PC-9 (cell line): ENCODE measurements at regions not wholly inside any gene's neighbourhood (a gene's known extent, or its start where the extent isn't known, plus 50 kb on each side); places are given as distances from the start of the nearest gene placed in this dataset.

Experiments
- BruUV-seq: library from RNA; stranded (reverse); fragments of 400-500 nt; replicated peaks from 2 replicates; lab custom pipeline; 2021; lab: Mats Ljungman, UMichigan
- CTCF ChIA-PET: fragments of 300-600 bp; sonication (Branson Sonifier 250); formaldehyde crosslinking; loops from one replicate; lab custom pipeline; 2022; ENCODE audit warnings: antibody characterized with exemption; lab: Charles Lee
- POLR2A ChIA-PET: fragments of 300-600 bp; sonication (Branson Sonifier 250); formaldehyde crosslinking; loops from one replicate; lab custom pipeline; 2022; ENCODE audit warnings: antibody characterized with exemption; ENCODE audit not compliant: unreplicated experiment; lab: Charles Lee
- DNase-seq, 2 experiments: peaks; one replicate each; pipeline versions ENCODE4 v3.0.0 to v3.0.0-alpha.2; 2015 to 2022; ENCODE audit warnings: mixed read lengths in 1 of 2
- H2AFZ ChIP-seq: fragments of 200-600 bp; sonication (generic); 2 replicates; pipeline ENCODE4 v1.8.1; 2017; ENCODE audit warnings: antibody characterized with exemption
- H3F3A ChIP-seq: fragments of 200-600 bp; sonication (generic); 2 replicates; pipeline ENCODE4 v1.8.1; 2017; ENCODE audit warnings: antibody characterized with exemption, mild to moderate bottlenecking, low read depth; ENCODE audit not compliant: insufficient read depth
- H3K27ac ChIP-seq: fragments of 200-600 bp; sonication (generic); 2 replicates; pipeline ENCODE4 v1.6.1; 2016; ENCODE audit warnings: mixed run types
- H3K27me3 ChIP-seq: fragments of 200-600 bp; sonication (generic); 2 replicates; pipeline ENCODE4 v1.6.1; 2016; ENCODE audit warnings: low read depth, mixed run types; ENCODE audit not compliant: insufficient read depth
- H3K36me3 ChIP-seq: fragments of 200-600 bp; sonication (generic); 2 replicates; pipeline ENCODE4 v1.6.1; 2016; ENCODE audit warnings: low read depth, mixed run types
- H3K4me1 ChIP-seq: fragments of 200-600 bp; sonication (generic); replicated peaks from 2 replicates; pipeline ENCODE4 v1.6.1; 2016; ENCODE audit warnings: mixed run types; ENCODE audit not compliant: insufficient read depth
- H3K4me2 ChIP-seq: fragments of 200-600 bp; sonication (generic); 2 replicates; pipeline ENCODE4 v1.6.1; 2017; ENCODE audit warnings: mixed run types
- H3K4me3 ChIP-seq: fragments of 200-600 bp; sonication (generic); 2 replicates; pipeline ENCODE4 v1.6.1; 2016; ENCODE audit warnings: mixed run types
- H3K79me2 ChIP-seq: fragments of 200-600 bp; sonication (generic); 2 replicates; pipeline ENCODE4 v1.6.1; 2017; ENCODE audit warnings: low read depth, mixed run types
- H3K9me2 ChIP-seq: fragments of 200-600 bp; sonication (generic); 2 replicates; pipeline ENCODE4 v1.8.1; 2017; ENCODE audit warnings: mild to moderate bottlenecking; ENCODE audit not compliant: insufficient read depth
- H3K9me3 ChIP-seq: fragments of 200-600 bp; sonication (generic); 2 replicates; pipeline ENCODE4 v1.8.1; 2016; ENCODE audit warnings: low read depth; ENCODE audit not compliant: insufficient read depth
- H4K20me1 ChIP-seq: fragments of 200-600 bp; sonication (generic); 2 replicates; pipeline ENCODE4 v1.8.1; 2017; ENCODE audit not compliant: insufficient read depth
- CTCF ChIP-seq: fragments of 200-600 bp; sonication (generic); conservative IDR thresholded peaks from 2 replicates; pipeline ENCODE4 v1.6.1; 2017; ENCODE audit warnings: mixed run types, antibody characterized with exemption, mild to moderate bottlenecking, moderate library complexity
- EZH2 ChIP-seq: fragments of 200-600 bp; sonication (generic); IDR thresholded peaks from 2 replicates; pipeline ENCODE4 v1.8.0; 2017; ENCODE audit warnings: antibody characterized with exemption, low read depth
- intact Hi-C: fragments of 100-400 bp; cut with micrococcal nuclease; formaldehyde crosslinking; loops from one replicate; pipeline ENCODE4 v1.10.0; 2022; ENCODE audit not compliant: unreplicated experiment

DNA sequence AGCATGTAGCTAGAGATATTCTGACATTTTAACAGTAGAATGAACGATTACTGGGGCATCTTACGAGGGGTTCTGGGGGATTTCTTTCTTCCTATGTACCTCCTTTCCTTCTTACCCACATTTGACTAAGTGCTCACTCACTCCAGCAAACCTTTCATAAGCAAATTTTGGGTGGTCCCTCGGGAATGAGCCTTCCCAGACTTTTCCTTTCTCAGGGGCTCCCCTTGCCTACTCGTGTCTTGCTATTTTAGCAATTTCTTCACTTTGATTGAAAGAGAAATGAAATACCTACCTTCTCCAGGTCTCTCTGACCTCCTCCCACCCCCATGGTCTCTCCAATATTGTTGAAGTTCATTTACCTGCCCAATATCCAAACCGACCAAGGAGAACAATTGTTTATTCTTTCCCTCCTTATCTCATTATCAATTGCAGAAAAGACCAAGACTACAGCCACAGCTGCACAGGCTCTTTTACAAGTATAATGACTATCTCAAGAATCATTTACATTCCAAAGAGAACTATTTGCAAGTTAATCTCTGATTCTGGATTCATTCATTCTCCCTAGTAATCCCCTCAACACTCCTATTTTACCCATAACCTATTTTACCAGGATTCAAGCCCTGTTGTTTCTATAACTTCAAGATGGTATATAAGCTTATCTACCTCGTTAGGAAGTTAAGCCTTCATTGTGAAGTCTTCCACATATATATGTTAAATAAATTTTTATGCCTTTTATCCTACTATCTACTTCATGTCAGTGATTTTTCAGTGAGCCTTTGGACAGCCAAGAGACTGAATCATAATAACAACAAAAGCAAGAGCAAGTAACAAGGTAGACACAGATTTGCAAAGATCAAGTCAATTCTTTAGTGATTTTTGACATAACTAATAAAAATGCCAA lies 480.6 kb downstream of the IPMK start:
- Histone ChIP-seq H2AFZ (peak overlapping the region; percentile 1; the same call in 1 of the 2 replicates), H3K79me2 (no peaks in the 10 kb centered on the region), H3K27me3 (no peaks in the 10 kb centered on the region), H3K4me1 (peaks cover 21% of the 10 kb centered on the region), H3K4me2 (no peak overlapping the region), H3K4me3 (no peak overlapping the region), H3K27ac (no peak overlapping the region), H4K20me1 (no peaks in the 10 kb centered on the region; the same call in 1 of the 2 replicates), H3K36me3 (no peaks in the 10 kb centered on the region), H3K9me3 (0 out of 2 replicates have a peak, but pooled peaks cover 4% of the 10 kb centered on the region), H3F3A (peaks cover 6% of the 10 kb centered on the region; the same call in 1 of the 2 replicates), H3K9me2 (no peaks in the 10 kb centered on the region)
- TF ChIP-seq CTCF (no peak), EZH2 (no peak)
- CTCF ChIA-PET = no interaction called here
- DNase-seq = no peak
- intact Hi-C loops = no loop called here
- BruUV-seq = no TSS peak
- POLR2A ChIA-PET = interaction anchor here (0.6 kb wide), 1 partner anchor 124 kb away, joined by 3 read pairs; no protein-coding TSS in a partner anchor

DNA sequence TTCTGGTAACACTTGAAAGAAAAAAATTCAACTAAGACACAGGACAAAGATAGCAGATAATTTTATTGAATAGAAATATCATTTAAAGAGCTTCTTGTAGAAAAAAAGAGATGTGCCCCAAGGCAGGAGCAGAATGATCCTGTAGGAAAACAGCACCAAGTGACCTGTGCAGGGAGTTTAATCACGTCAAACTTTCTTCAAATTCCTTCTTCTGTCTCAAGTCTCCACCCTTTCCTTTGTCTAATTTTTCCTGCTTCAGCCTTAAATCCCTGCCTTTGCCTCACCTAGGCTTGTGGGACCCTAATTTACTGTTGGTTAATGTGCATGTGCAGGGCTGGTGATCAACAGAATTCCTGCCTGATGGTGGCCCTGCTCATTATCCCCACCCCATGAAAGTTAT lies 481.4 kb downstream of the IPMK start:
- H3K79me2 ChIP-seq = no peaks in the 10 kb centered on the region
- POLR2A ChIA-PET = no interaction called here
- no peaks in the 10 kb centered on the region; the same call in 1 of the 2 replicates for H4K20me1 ChIP-seq
- H2AFZ ChIP-seq = no peak overlapping the region; the same call in 1 of the 2 replicates
- BruUV-seq = no TSS peak
- peaks cover 21% of the 10 kb centered on the region for H3K4me1 ChIP-seq
- CTCF ChIA-PET = no interaction called here
- no peaks in the 10 kb centered on the region for H3K36me3 ChIP-seq
- peaks cover 6% of the 10 kb centered on the region; the same call in 1 of the 2 replicates for H3F3A ChIP-seq
- peak overlapping the region; percentile 52; the same call in 1 of the 2 replicates for H3K27ac ChIP-seq
- TF ChIP-seq CTCF = no peak
- no peak for TF ChIP-seq EZH2
- DNase-seq = no peak
- intact Hi-C loops = no loop called here
- H3K9me3 ChIP-seq = 0 out of 2 replicates have a peak, but pooled peaks cover 4% of the 10 kb centered on the region
- H3K4me3 ChIP-seq = no peak overlapping the region
- no peaks in the 10 kb centered on the region for H3K27me3 ChIP-seq
- peak overlapping the region; percentile 34 for H3K4me2 ChIP-seq
- H3K9me2 ChIP-seq = no peaks in the 10 kb centered on the region

GRCh38 chr10:57785546-57785945 lies 482.1 kb downstream of the IPMK start:
- Histone ChIP-seq H3K79me2 (no peaks in the 10 kb centered on the region), H4K20me1 (no peaks in the 10 kb centered on the region; the same call in 1 of the 2 replicates), H2AFZ (no peak overlapping the region), H3K9me2 (no peaks in the 10 kb centered on the region), H3K36me3 (no peaks in the 10 kb centered on the region), H3K4me2 (peak overlapping the region; percentile 34), H3K4me1 (peaks cover 21% of the 10 kb centered on the region), H3K4me3 (no peak overlapping the region), H3K9me3 (0 out of 2 replicates have a peak, but pooled peaks cover 4% of the 10 kb centered on the region), H3K27me3 (no peaks in the 10 kb centered on the region), H3K27ac (peak overlapping the region; percentile 52), H3F3A (peaks cover 6% of the 10 kb centered on the region; the same call in 1 of the 2 replicates)
- ChIA-PET CTCF (no interaction called here), POLR2A (no interaction called here)
- peak; percentile 35 to 58 for DNase-seq
- intact Hi-C loops = no loop called here
- no TSS peak for BruUV-seq
- TF ChIP-seq EZH2 (no peak), CTCF (no peak)
